GM12892 (cell line): ENCODE measurements at regions not wholly inside any gene's neighbourhood (a gene's known extent, or its start where the extent isn't known, plus 50 kb on each side); places are given as distances from the start of the nearest gene placed in this dataset.

Source experiments
- POLR2A ChIP-seq: IDR thresholded peaks from 2 replicates; pipeline ENCODE4 v1.6.1; 2011; ENCODE audit warnings: low read depth, low read length, control low read depth
- POLR2AphosphoS5 ChIP-seq: IDR thresholded peaks from 2 replicates; pipeline ENCODE4 v1.6.1; 2011; ENCODE audit warnings: low read depth, low read length, control low read depth

- TF ChIP-seq POLR2A (no peak), POLR2AphosphoS5 (no peak)
Measured at GRCh38 chr6:112464901-112465665, 118.0 kb downstream of the RFPL4B start.
